CD4-positive, CD25-positive, alpha-beta regulatory T cell (primary cell): ENCODE measurements at regions not wholly inside any gene's neighbourhood (a gene's known extent, or its start where the extent isn't known, plus 50 kb on each side); places are given as distances from the start of the nearest gene placed in this dataset.

ENCODE experiments used
- ATAC-seq, 2 donors: fragments of 150-1000 bp; cut with Tn5 transposase; one replicate each; pipeline ENCODE4 v1.10.0; 2021; ENCODE audit warnings: low read depth in 2 of 2, moderate number of reproducible peaks in 2 of 2, moderate library complexity in 1 of 2
- DNase-seq, 3 donors: peaks; one replicate each; pipeline versions ENCODE4 v3.0.0 to v3.0.0-alpha.2; 2012 to 2022; ENCODE audit warnings: mixed read lengths in 1 of 3
- H3K27ac ChIP-seq: one replicate; pipeline ENCODE4 v1.7.0; 2013; ENCODE audit warnings: mild to moderate bottlenecking, low read length; ENCODE audit not compliant: insufficient read depth, poor library complexity, severe bottlenecking
- H3K27me3 ChIP-seq: one replicate; pipeline ENCODE4 v1.7.0; 2013; ENCODE audit warnings: low read length; ENCODE audit not compliant: control insufficient read depth, insufficient read depth
- H3K36me3 ChIP-seq: one replicate; pipeline ENCODE4 v1.7.0; 2013; ENCODE audit warnings: mild to moderate bottlenecking, low read length, moderate library complexity; ENCODE audit not compliant: control insufficient read depth, insufficient read depth
- H3K4me1 ChIP-seq: 2 replicates; pipeline ENCODE4 v1.7.0; 2013; ENCODE audit warnings: mild to moderate bottlenecking, low read length; ENCODE audit not compliant: insufficient read depth, control insufficient read depth, poor library complexity, severe bottlenecking
- H3K4me3 ChIP-seq: one replicate; pipeline ENCODE4 v1.7.0; 2013; ENCODE audit warnings: low read depth, mild to moderate bottlenecking, low read length, moderate library complexity
- H3K9me3 ChIP-seq, 2 experiments: 1 replicate in 1 of 2; 2 replicates in 1 of 2; pipeline ENCODE4 v1.7.0; 2013; ENCODE audit warnings: low read length in 2 of 2, mild to moderate bottlenecking in 1 of 2, moderate library complexity in 1 of 2; ENCODE audit not compliant: control insufficient read depth in 2 of 2
- H3K27ac Mint-ChIP-seq, 3 donors: one replicate each; pipeline ENCODE4 v1.8.0; 2020 to 2022; ENCODE audit warnings: mild to moderate bottlenecking in 3 of 3, mixed read lengths in 3 of 3, moderate library complexity in 2 of 3
- H3K27me3 Mint-ChIP-seq: one replicate; pipeline ENCODE4 v1.8.0; 2022; ENCODE audit warnings: mild to moderate bottlenecking, mixed read lengths
- H3K36me3 Mint-ChIP-seq: one replicate; pipeline ENCODE4 v1.8.0; 2020; ENCODE audit warnings: mixed read lengths
- H3K4me1 Mint-ChIP-seq, 4 donors: one replicate each; pipeline ENCODE4 v1.8.0; 2020 to 2022; ENCODE audit warnings: mixed read lengths in 4 of 4, mild to moderate bottlenecking in 1 of 4
- H3K4me3 Mint-ChIP-seq, 4 donors: one replicate each; pipeline ENCODE4 v1.8.0; 2020 to 2022; ENCODE audit warnings: mild to moderate bottlenecking in 4 of 4, mixed read lengths in 4 of 4, moderate library complexity in 3 of 4
- H3K9me3 Mint-ChIP-seq, 7 donors: one replicate each; pipeline ENCODE4 v1.8.0; 2020 to 2022; ENCODE audit warnings: mixed read lengths in 7 of 7, mild to moderate bottlenecking in 3 of 7, moderate library complexity in 2 of 7

- H3K4me1 ChIP-seq = no peaks in the 10 kb centered on the region
- H3K27me3 ChIP-seq = no peaks in the 10 kb centered on the region
- no peak for DNase-seq
- no peak overlapping the region for H3K4me3 ChIP-seq
- no peaks in the 10 kb centered on the region for H3K36me3 ChIP-seq
- peaks cover 0 to 2% (median 0%) of the 10 kb centered on the region in 7 donors for H3K9me3 Mint-ChIP-seq
- H3K36me3 Mint-ChIP-seq = no peaks in the 10 kb centered on the region
- H3K27me3 Mint-ChIP-seq = no peaks in the 10 kb centered on the region
- no peak overlapping the region for H3K27ac ChIP-seq
- no peak for ATAC-seq
- no peaks in the 10 kb centered on the region for H3K4me1 Mint-ChIP-seq
- no peak overlapping the region for H3K4me3 Mint-ChIP-seq
- no peaks in the 10 kb centered on the region for H3K9me3 ChIP-seq
- no peak overlapping the region for H3K27ac Mint-ChIP-seq
Measured at GRCh38 chr7:11237742-11238141, 264.1 kb downstream of the PHF14 start.

- H3K4me1 ChIP-seq = no peaks in the 10 kb centered on the region
- H3K27ac ChIP-seq = no peak overlapping the region
- H3K4me1 Mint-ChIP-seq = no peaks in the 10 kb centered on the region
- H3K9me3 Mint-ChIP-seq = no peaks in the 10 kb centered on the region
- ATAC-seq = no peak
- H3K4me3 ChIP-seq = no peak overlapping the region
- H3K9me3 ChIP-seq = no peaks in the 10 kb centered on the region
- H3K27ac Mint-ChIP-seq = no peak overlapping the region
- no peak for DNase-seq
- no peaks in the 10 kb centered on the region for H3K27me3 ChIP-seq
- no peaks in the 10 kb centered on the region for H3K27me3 Mint-ChIP-seq
- no peak overlapping the region for H3K4me3 Mint-ChIP-seq
- no peaks in the 10 kb centered on the region for H3K36me3 Mint-ChIP-seq
- H3K36me3 ChIP-seq = no peaks in the 10 kb centered on the region
Measured at GRCh38 chr7:11239316-11239715, 265.6 kb downstream of the PHF14 start.

GRCh38 chr7:11243739-11244138, 270.1 kb downstream of the PHF14 start:
- Mint-ChIP-seq H3K36me3 (no peaks in the 10 kb centered on the region), H3K27ac (no peak overlapping the region), H3K4me3 (no peak overlapping the region), H3K9me3 (peaks cover 0 to 7% (median 0%) of the 10 kb centered on the region in 7 donors), H3K27me3 (peaks cover 4% of the 10 kb centered on the region), H3K4me1 (no peaks in the 10 kb centered on the region)
- H3K4me3 ChIP-seq = no peak overlapping the region
- no peaks in the 10 kb centered on the region for H3K9me3 ChIP-seq
- no peaks in the 10 kb centered on the region for H3K27me3 ChIP-seq
- ATAC-seq (no peak), DNase-seq (no peak)
- H3K4me1 ChIP-seq = no peaks in the 10 kb centered on the region
- H3K27ac ChIP-seq = no peak overlapping the region
- no peaks in the 10 kb centered on the region for H3K36me3 ChIP-seq

- peak overlapping the region in 1 of 3 donors; percentile 21 for H3K27ac Mint-ChIP-seq
- no peaks in the 10 kb centered on the region for H3K4me1 Mint-ChIP-seq
- H3K4me1 ChIP-seq = no peaks in the 10 kb centered on the region
- peaks cover 4% of the 10 kb centered on the region for H3K27me3 Mint-ChIP-seq
- peaks cover 0 to 7% (median 0%) of the 10 kb centered on the region in 7 donors for H3K9me3 Mint-ChIP-seq
- H3K27ac ChIP-seq = no peak overlapping the region
- H3K27me3 ChIP-seq = no peaks in the 10 kb centered on the region
- H3K36me3 ChIP-seq = no peaks in the 10 kb centered on the region
- H3K4me3 Mint-ChIP-seq = no peak overlapping the region
- no peaks in the 10 kb centered on the region for H3K9me3 ChIP-seq
- H3K4me3 ChIP-seq = no peak overlapping the region
- ATAC-seq = no peak
- no peaks in the 10 kb centered on the region for H3K36me3 Mint-ChIP-seq
- DNase-seq = no peak
Measured at GRCh38 chr7:11244149-11244548, 270.5 kb downstream of the PHF14 start.

GRCh38 chr7:11247545-11247944, 273.9 kb downstream of the PHF14 start:
- ATAC-seq (no peak), DNase-seq (no peak)
- no peaks in the 10 kb centered on the region for H3K9me3 ChIP-seq
- Mint-ChIP-seq H3K4me1 (no peaks in the 10 kb centered on the region), H3K27me3 (peaks cover 4% of the 10 kb centered on the region), H3K36me3 (no peaks in the 10 kb centered on the region), H3K9me3 (peaks cover 0 to 12% (median 0%) of the 10 kb centered on the region in 7 donors), H3K4me3 (no peak overlapping the region), H3K27ac (no peak overlapping the region)
- H3K4me3 ChIP-seq = no peak overlapping the region
- no peak overlapping the region for H3K27ac ChIP-seq
- no peaks in the 10 kb centered on the region for H3K36me3 ChIP-seq
- no peaks in the 10 kb centered on the region for H3K27me3 ChIP-seq
- H3K4me1 ChIP-seq = no peaks in the 10 kb centered on the region

GRCh38 chr7:11251436-11251835, 277.8 kb downstream of the PHF14 start:
- H3K4me1 ChIP-seq = no peaks in the 10 kb centered on the region
- no peak overlapping the region for H3K27ac ChIP-seq
- no peaks in the 10 kb centered on the region for H3K36me3 ChIP-seq
- H3K36me3 Mint-ChIP-seq = no peaks in the 10 kb centered on the region
- no peaks in the 10 kb centered on the region for H3K4me1 Mint-ChIP-seq
- ATAC-seq (no peak), DNase-seq (no peak)
- no peaks in the 10 kb centered on the region for H3K9me3 ChIP-seq
- H3K9me3 Mint-ChIP-seq = peaks cover 0 to 4% (median 0%) of the 10 kb centered on the region in 7 donors
- H3K27me3 Mint-ChIP-seq = no peaks in the 10 kb centered on the region
- H3K4me3 Mint-ChIP-seq = no peak overlapping the region
- no peak overlapping the region for H3K27ac Mint-ChIP-seq
- H3K4me3 ChIP-seq = no peak overlapping the region
- no peaks in the 10 kb centered on the region for H3K27me3 ChIP-seq

GRCh38 chr7:11252011-11252607, 278.4 kb downstream of the PHF14 start:
- Mint-ChIP-seq H3K4me1 (no peaks in the 10 kb centered on the region), H3K27ac (no peak overlapping the region), H3K36me3 (no peaks in the 10 kb centered on the region), H3K9me3 (peaks cover 0 to 4% (median 0%) of the 10 kb centered on the region in 7 donors), H3K27me3 (no peaks in the 10 kb centered on the region), H3K4me3 (no peak overlapping the region)
- no peaks in the 10 kb centered on the region for H3K36me3 ChIP-seq
- H3K4me1 ChIP-seq = no peaks in the 10 kb centered on the region
- no peak for DNase-seq
- H3K9me3 ChIP-seq = no peaks in the 10 kb centered on the region
- ATAC-seq = no peak
- no peak overlapping the region for H3K27ac ChIP-seq
- H3K4me3 ChIP-seq = no peak overlapping the region
- H3K27me3 ChIP-seq = no peaks in the 10 kb centered on the region

- H3K27ac Mint-ChIP-seq = no peak overlapping the region
- Histone ChIP-seq H3K4me3 (no peak overlapping the region), H3K36me3 (no peaks in the 10 kb centered on the region), H3K9me3 (no peaks in the 10 kb centered on the region), H3K4me1 (no peaks in the 10 kb centered on the region), H3K27me3 (no peaks in the 10 kb centered on the region), H3K27ac (no peak overlapping the region)
- H3K9me3 Mint-ChIP-seq = peaks cover 0 to 4% (median 0%) of the 10 kb centered on the region in 7 donors
- H3K27me3 Mint-ChIP-seq = no peaks in the 10 kb centered on the region
- no peaks in the 10 kb centered on the region for H3K4me1 Mint-ChIP-seq
- DNase-seq (no peak), ATAC-seq (no peak)
- no peak overlapping the region for H3K4me3 Mint-ChIP-seq
- no peaks in the 10 kb centered on the region for H3K36me3 Mint-ChIP-seq
Measured at GRCh38 chr7:11252705-11253272, 279.1 kb downstream of the PHF14 start.
